ENCODE measurements at regions not wholly inside any gene's neighbourhood (a gene's known extent, or its start where the extent isn't known, plus 50 kb on each side); places are given as distances from the start of the nearest gene placed in this dataset.

DNA sequence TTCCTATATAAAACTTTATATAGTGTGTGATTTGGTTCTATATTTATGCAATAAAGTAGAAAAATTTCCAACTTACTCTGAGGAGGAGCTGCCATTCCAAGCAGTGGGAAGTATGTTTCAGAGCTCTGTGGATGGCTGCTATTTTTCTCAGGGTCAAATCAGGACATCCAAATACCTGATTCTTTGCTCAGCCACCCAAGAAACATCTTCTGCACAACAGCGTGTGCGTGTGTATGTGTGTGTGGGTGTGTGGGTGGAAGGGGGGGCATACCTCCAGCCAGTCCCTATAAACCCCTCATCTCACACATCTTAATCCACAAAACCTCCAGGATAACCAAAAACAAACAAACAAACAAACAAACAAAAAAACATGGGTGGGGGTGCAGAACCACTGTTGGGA lies 66.3 kb upstream of the EMX2 start:
- TF ChIP-seq, protein P1, sequence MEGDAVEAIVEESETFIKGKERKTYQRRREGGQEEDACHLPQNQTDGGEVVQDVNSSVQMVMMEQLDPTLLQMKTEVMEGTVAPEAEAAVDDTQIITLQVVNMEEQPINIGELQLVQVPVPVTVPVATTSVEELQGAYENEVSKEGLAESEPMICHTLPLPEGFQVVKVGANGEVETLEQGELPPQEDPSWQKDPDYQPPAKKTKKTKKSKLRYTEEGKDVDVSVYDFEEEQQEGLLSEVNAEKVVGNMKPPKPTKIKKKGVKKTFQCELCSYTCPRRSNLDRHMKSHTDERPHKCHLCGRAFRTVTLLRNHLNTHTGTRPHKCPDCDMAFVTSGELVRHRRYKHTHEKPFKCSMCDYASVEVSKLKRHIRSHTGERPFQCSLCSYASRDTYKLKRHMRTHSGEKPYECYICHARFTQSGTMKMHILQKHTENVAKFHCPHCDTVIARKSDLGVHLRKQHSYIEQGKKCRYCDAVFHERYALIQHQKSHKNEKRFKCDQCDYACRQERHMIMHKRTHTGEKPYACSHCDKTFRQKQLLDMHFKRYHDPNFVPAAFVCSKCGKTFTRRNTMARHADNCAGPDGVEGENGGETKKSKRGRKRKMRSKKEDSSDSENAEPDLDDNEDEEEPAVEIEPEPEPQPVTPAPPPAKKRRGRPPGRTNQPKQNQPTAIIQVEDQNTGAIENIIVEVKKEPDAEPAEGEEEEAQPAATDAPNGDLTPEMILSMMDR (IDR thresholded peaks at IDR 0.05; ENCODE audit: unreplicated experiment), result no peak
- DNase-seq (ENCODE audit: unreplicated experiment), result no peak
- ChIA-PET POLR2A (no interaction called here), CTCF (interaction anchor here (0.6 to 1.3 kb wide), 3 partner anchors 14 to 33 kb away, joined by 3 read pairs; no protein-coding TSS in a partner anchor)
- Mint-ChIP-seq H3K27ac (ENCODE audit: low read depth, unreplicated experiment) (no peak overlapping the region), H3K27me3 (ENCODE audit: insufficient read depth, unreplicated experiment) (peaks cover 13% of the 10 kb centered on the region), H3K4me3 (ENCODE audit: unreplicated experiment) (no peak overlapping the region), H3K36me3 (ENCODE audit: insufficient read depth, unreplicated experiment) (no peaks in the 10 kb centered on the region), H3K4me1 (ENCODE audit: insufficient read depth, unreplicated experiment) (peaks cover 13% of the 10 kb centered on the region), H3K9me3 (ENCODE audit: unreplicated experiment) (peaks cover 7% of the 10 kb centered on the region)
- no TSS peak for BruUV-seq (replicated peaks)
- intact Hi-C loops (cut with micrococcal nuclease), result loop anchor here (10.0 kb wide), 1 partner anchor 261 kb away; no protein-coding TSS in a partner anchor

DNA sequence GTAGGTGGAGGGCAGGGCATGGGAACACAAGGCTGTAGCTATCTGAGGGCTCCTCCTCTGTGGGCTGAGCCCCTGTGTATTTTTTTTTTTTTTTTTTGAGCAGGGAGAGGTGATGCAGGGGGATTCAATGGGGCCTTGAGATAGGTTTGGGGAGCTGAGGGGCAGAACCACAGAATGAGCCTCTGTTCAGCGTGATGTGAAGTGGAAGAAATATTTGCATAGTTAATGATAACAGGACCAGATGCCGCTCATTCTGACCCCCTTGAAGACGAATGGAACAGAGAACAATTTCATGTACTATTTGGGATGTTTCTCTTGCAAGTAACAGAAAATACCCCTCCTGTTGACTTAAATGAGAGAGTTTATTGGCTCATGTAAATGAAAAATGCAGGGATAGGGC lies 69.7 kb upstream of the EMX2 start:
- Mint-ChIP-seq H3K36me3 (ENCODE audit: insufficient read depth, unreplicated experiment) (no peaks in the 10 kb centered on the region), H3K4me3 (ENCODE audit: unreplicated experiment) (no peak overlapping the region), H3K27me3 (ENCODE audit: insufficient read depth, unreplicated experiment) (peaks cover 13% of the 10 kb centered on the region), H3K4me1 (ENCODE audit: insufficient read depth, unreplicated experiment) (peaks cover 7% of the 10 kb centered on the region), H3K9me3 (ENCODE audit: unreplicated experiment) (peaks cover 1% of the 10 kb centered on the region), H3K27ac (ENCODE audit: low read depth, unreplicated experiment) (no peak overlapping the region)
- no TSS peak for BruUV-seq (replicated peaks)
- intact Hi-C loops (cut with micrococcal nuclease), result loop anchor here (10.0 kb wide), 1 partner anchor 258 kb away; no protein-coding TSS in a partner anchor
- DNase-seq (ENCODE audit: unreplicated experiment), result no peak
- POLR2A ChIA-PET, result interaction anchor here (0.6 to 1.1 kb wide), 3 partner anchors 11 to 31 kb away, joined by 3 to 5 read pairs (median 3); no protein-coding TSS in a partner anchor
- CTCF ChIA-PET, result interaction anchor here (0.6 to 2.0 kb wide), 8 partner anchors 9 to 1736 kb away, joined by 3 to 11 read pairs (median 4); no protein-coding TSS in a partner anchor
- TF ChIP-seq, protein P1 (IDR thresholded peaks at IDR 0.05; ENCODE audit: unreplicated experiment), result no peak

DNA sequence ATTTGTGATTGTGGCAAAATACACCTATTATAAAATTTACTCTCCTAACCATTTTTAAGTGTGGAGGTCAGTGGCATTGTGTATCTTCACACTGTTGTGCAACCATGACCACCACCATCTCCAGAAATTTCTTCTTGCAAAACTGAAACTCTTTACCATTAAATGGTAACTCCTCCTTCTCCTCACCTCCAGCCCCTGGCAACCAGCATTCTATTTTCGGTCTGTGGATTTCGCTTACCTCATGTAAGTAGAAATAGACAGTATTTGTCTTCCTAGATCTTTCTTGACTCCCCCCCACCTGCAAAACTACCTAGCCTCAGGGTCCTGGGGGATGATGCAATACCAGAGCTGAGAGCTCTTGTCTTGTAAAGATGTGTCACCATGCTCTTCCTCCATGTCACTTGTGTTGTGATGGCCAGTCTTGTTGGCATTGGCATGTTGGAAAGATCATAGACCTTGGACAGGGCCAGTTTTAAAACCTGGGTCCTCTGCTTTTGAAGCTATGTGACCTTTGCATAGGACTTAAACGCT lies 71.1 kb upstream of the EMX2 start:
- intact Hi-C loops (cut with micrococcal nuclease), result loop anchor here (10.0 kb wide), 1 partner anchor 257 kb away; no protein-coding TSS in a partner anchor
- Mint-ChIP-seq H3K36me3 (ENCODE audit: insufficient read depth, unreplicated experiment) (no peaks in the 10 kb centered on the region), H3K4me1 (ENCODE audit: insufficient read depth, unreplicated experiment) (peaks cover 6% of the 10 kb centered on the region), H3K27ac (ENCODE audit: low read depth, unreplicated experiment) (no peak overlapping the region), H3K9me3 (ENCODE audit: unreplicated experiment) (no peaks in the 10 kb centered on the region), H3K4me3 (ENCODE audit: unreplicated experiment) (no peak overlapping the region), H3K27me3 (ENCODE audit: insufficient read depth, unreplicated experiment) (peaks cover 13% of the 10 kb centered on the region)
- BruUV-seq (replicated peaks), result no TSS peak
- no peak for DNase-seq (ENCODE audit: unreplicated experiment)
- ChIA-PET POLR2A (interaction anchor here (0.6 to 1.4 kb wide), 4 partner anchors 10 to 1835 kb away, joined by 3 to 4 read pairs (median 4); no protein-coding TSS in a partner anchor), CTCF (interaction anchor here (0.6 to 2.7 kb wide), 4 partner anchors 29 to 47 kb away, joined by 3 to 11 read pairs (median 6); no protein-coding TSS in a partner anchor)
- TF ChIP-seq, protein P1 (IDR thresholded peaks at IDR 0.05; ENCODE audit: unreplicated experiment), result no peak

DNA sequence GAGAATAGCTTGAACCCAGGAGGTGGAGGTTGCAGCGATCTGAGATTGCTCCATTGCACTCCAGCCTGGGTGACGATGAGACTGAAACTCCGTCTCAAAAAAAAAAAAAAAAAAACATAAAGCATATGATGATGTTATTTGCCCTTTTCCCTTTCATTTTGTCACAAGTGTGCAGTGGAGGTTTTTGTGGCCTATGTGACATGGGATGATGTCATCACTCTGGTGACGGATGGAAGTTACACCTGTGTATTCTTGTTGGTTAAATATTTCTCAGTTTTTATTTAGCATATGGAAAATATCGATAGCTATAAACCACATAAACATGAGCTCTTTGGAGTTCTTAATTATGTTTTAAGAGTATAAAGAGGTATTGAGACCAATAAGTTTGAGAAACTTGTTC lies 71.8 kb upstream of the EMX2 start:
- BruUV-seq (replicated peaks), result no TSS peak
- H3K4me1 Mint-ChIP-seq (ENCODE audit: insufficient read depth, unreplicated experiment), result peaks cover 6% of the 10 kb centered on the region
- no peak overlapping the region for H3K4me3 Mint-ChIP-seq (ENCODE audit: unreplicated experiment)
- TF ChIP-seq, protein P1 (IDR thresholded peaks at IDR 0.05; ENCODE audit: unreplicated experiment), result no peak
- DNase-seq (ENCODE audit: unreplicated experiment), result no peak
- ChIA-PET CTCF (interaction anchor here (0.6 to 2.7 kb wide), 4 partner anchors 28 to 46 kb away, joined by 3 to 10 read pairs (median 3); no protein-coding TSS in a partner anchor), POLR2A (interaction anchor here (0.6 to 1.4 kb wide), 3 partner anchors 9 to 19 kb away, joined by 3 to 4 read pairs (median 4); no protein-coding TSS in a partner anchor)
- H3K36me3 Mint-ChIP-seq (ENCODE audit: insufficient read depth, unreplicated experiment), result no peaks in the 10 kb centered on the region
- H3K9me3 Mint-ChIP-seq (ENCODE audit: unreplicated experiment), result no peaks in the 10 kb centered on the region
- peaks cover 13% of the 10 kb centered on the region for H3K27me3 Mint-ChIP-seq (ENCODE audit: insufficient read depth, unreplicated experiment)
- intact Hi-C loops (cut with micrococcal nuclease), result loop anchor here (10.0 kb wide), 1 partner anchor 256 kb away; no protein-coding TSS in a partner anchor
- no peak overlapping the region for H3K27ac Mint-ChIP-seq (ENCODE audit: low read depth, unreplicated experiment)

Data from MCF 10A (cell line).